ENCODE measurements at regions not wholly inside any gene's neighbourhood (a gene's known extent, or its start where the extent isn't known, plus 50 kb on each side); places are given as distances from the start of the nearest gene placed in this dataset.

DNA sequence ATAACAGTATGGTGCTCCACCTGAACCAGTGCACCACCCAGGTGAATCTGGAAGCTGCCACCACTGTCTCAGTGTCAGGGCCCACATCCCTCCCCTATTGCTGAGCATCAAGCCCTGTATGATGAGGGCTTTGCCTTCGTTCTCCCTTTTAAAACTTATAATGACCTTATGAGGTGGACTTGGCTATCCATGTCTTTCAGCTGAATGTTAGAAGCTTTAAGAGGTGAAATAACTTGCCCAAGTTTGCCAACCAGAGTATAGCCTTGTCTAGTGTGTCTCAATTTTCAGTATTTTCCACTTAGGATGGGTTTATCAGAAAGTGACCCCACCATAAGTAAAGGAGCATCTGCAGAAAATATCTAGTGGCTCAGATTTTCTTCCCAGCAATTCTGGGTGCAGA lies 87.8 kb downstream of the SHOX2 start:
- TF ChIP-seq, protein P1, sequence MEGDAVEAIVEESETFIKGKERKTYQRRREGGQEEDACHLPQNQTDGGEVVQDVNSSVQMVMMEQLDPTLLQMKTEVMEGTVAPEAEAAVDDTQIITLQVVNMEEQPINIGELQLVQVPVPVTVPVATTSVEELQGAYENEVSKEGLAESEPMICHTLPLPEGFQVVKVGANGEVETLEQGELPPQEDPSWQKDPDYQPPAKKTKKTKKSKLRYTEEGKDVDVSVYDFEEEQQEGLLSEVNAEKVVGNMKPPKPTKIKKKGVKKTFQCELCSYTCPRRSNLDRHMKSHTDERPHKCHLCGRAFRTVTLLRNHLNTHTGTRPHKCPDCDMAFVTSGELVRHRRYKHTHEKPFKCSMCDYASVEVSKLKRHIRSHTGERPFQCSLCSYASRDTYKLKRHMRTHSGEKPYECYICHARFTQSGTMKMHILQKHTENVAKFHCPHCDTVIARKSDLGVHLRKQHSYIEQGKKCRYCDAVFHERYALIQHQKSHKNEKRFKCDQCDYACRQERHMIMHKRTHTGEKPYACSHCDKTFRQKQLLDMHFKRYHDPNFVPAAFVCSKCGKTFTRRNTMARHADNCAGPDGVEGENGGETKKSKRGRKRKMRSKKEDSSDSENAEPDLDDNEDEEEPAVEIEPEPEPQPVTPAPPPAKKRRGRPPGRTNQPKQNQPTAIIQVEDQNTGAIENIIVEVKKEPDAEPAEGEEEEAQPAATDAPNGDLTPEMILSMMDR (IDR thresholded peaks at IDR 0.05 in 8 of 11, conservative IDR thresholded peaks at IDR 0.05 in 3 of 11): no peak
- TF ChIP-seq POLR2AphosphoS5 (IDR thresholded peaks at IDR 0.05) (no peak), POLR2A (IDR thresholded peaks at IDR 0.05) (no peak)
